H1 (cell line): ENCODE measurements at regions not wholly inside any gene's neighbourhood (a gene's known extent, or its start where the extent isn't known, plus 50 kb on each side); places are given as distances from the start of the nearest gene placed in this dataset.

Experiments
- CTCF ChIA-PET: fragments of 300-600 bp; sonication (Branson Sonifier 250); formaldehyde crosslinking; loops from one replicate; lab custom pipeline; 2021; ENCODE audit not compliant: partially characterized antibody; lab: Charles Lee
- POLR2A ChIA-PET: fragments of 300-600 bp; sonication (Branson Sonifier 250); formaldehyde crosslinking; loops from one replicate; lab custom pipeline; 2021; ENCODE audit warnings: inconsistent platforms; ENCODE audit not compliant: partially characterized antibody; lab: Charles Lee
- DNase-seq, 2 experiments: peaks; one replicate each; pipeline versions ENCODE4 v3.0.0 to v3.0.0-alpha.2; 2010 to 2022; ENCODE audit warnings: low spot score in 2 of 2, low read depth in 1 of 2, mixed read lengths in 1 of 2
- FAIRE-seq: peaks from 2 replicates; lab custom pipeline; 2011; peaks lifted over from hg19 to GRCh38; lab: Jason Lieb, UNC
- H2AFZ ChIP-seq: 2 replicates; pipeline ENCODE4 v1.8.1; 2012; ENCODE audit warnings: low read length, inconsistent platforms
- H2AK5ac ChIP-seq: 2 replicates; pipeline ENCODE4 v1.6.1; 2013; ENCODE audit warnings: low read depth, low read length
- H2BK120ac ChIP-seq: replicated peaks from 2 replicates; pipeline ENCODE3; 2013; ENCODE audit warnings: low read depth, low read length, inconsistent platforms
- H2BK12ac ChIP-seq: 2 replicates; pipeline ENCODE4 v1.6.1; 2013; ENCODE audit warnings: low read depth, low read length
- H2BK15ac ChIP-seq: 2 replicates; pipeline ENCODE4 v1.6.1; 2013; ENCODE audit warnings: low read length
- H2BK20ac ChIP-seq: 2 replicates; pipeline ENCODE4 v1.6.1; 2013; ENCODE audit warnings: low read length
- H2BK5ac ChIP-seq: 2 replicates; pipeline ENCODE4 v1.6.1; 2013; ENCODE audit warnings: low read depth, low read length
- H3K14ac ChIP-seq: 2 replicates; pipeline ENCODE4 v1.6.1; 2013; ENCODE audit warnings: inconsistent platforms; ENCODE audit not compliant: insufficient read length
- H3K18ac ChIP-seq: 2 replicates; pipeline ENCODE4 v1.6.1; 2013; ENCODE audit warnings: low read length; ENCODE audit errors: extremely low read depth
- H3K23ac ChIP-seq: 2 replicates; pipeline ENCODE4 v1.6.1; 2013; ENCODE audit warnings: inconsistent platforms; ENCODE audit not compliant: insufficient read length
- H3K23me2 ChIP-seq: 2 replicates; pipeline ENCODE4 v1.6.1; 2013; ENCODE audit warnings: low read depth, low read length
- H3K27ac ChIP-seq: 2 replicates; pipeline ENCODE4 v1.6.1; 2011; ENCODE audit warnings: low read depth, low read length, inconsistent platforms
- H3K27me3 ChIP-seq, 4 experiments: replicated peaks in 1 of 4; 1 replicate in 1 of 4; 2 replicates in 3 of 4; pipeline versions ENCODE4 v1.6.1 to v1.8.1; 2011 to 2013; ENCODE audit warnings: low read length in 3 of 4, mild to moderate bottlenecking in 3 of 4, inconsistent platforms in 2 of 4, mixed read lengths in 2 of 4, moderate library complexity in 1 of 4; ENCODE audit not compliant: control insufficient read depth in 3 of 4, insufficient read depth in 3 of 4; ENCODE audit errors: extremely low read depth in 1 of 4
- H3K36me3 ChIP-seq, 4 experiments: 2 replicates each; pipeline versions ENCODE4 v1.6.1 to v1.8.1; 2011 to 2013; ENCODE audit warnings: mild to moderate bottlenecking in 4 of 4, low read length in 3 of 4, moderate library complexity in 2 of 4, control low read depth in 1 of 4, inconsistent platforms in 1 of 4; ENCODE audit not compliant: insufficient read depth in 4 of 4, control insufficient read depth in 2 of 4
- H3K4ac ChIP-seq: replicated peaks from 2 replicates; pipeline ENCODE3; 2013; ENCODE audit warnings: low read length, low read depth, mixed read lengths, inconsistent platforms; ENCODE audit not compliant: insufficient read length
- H3K4me1 ChIP-seq, 4 experiments: replicated peaks in 1 of 4; 1 replicate in 1 of 4; 2 replicates in 3 of 4; pipeline versions ENCODE4 v1.6.1 to v1.8.1; 2011 to 2013; ENCODE audit warnings: low read length in 3 of 4, inconsistent platforms in 2 of 4, mixed read lengths in 1 of 4; ENCODE audit not compliant: insufficient read depth in 4 of 4, control insufficient read depth in 3 of 4
- H3K4me2 ChIP-seq, 2 experiments: 2 replicates each; pipeline versions ENCODE4 v1.6.1 to v1.8.1; 2011 to 2013; ENCODE audit warnings: low read depth in 2 of 2, low read length in 2 of 2, control low read depth in 1 of 2, inconsistent platforms in 1 of 2, mild to moderate bottlenecking in 1 of 2; ENCODE audit not compliant: insufficient read depth in 1 of 2
- H3K4me3 ChIP-seq, 4 experiments: fragments of 200-600, 300-600 bp in 1 of 4; sonication (generic), shearing (Covaris generic), sonication (Bioruptor Twin) in 1 of 4; 2 replicates each; pipeline versions ENCODE4 v1.5.1 to v1.8.1; 2011 to 2016; ENCODE audit warnings: low read length in 4 of 4, low read depth in 3 of 4, control low read depth in 2 of 4, inconsistent platforms in 2 of 4, mild to moderate bottlenecking in 2 of 4, mixed read lengths in 1 of 4, moderate library complexity in 1 of 4; ENCODE audit not compliant: insufficient read depth in 2 of 4; ENCODE audit errors: extremely low read depth in 1 of 4
- H3K56ac ChIP-seq: replicated peaks from 2 replicates; pipeline ENCODE3; 2013; ENCODE audit warnings: low read depth, mild to moderate bottlenecking, mixed read lengths, low read length, inconsistent platforms; ENCODE audit not compliant: insufficient read length
- H3K79me1 ChIP-seq: 2 replicates; pipeline ENCODE4 v1.6.1; 2013; ENCODE audit warnings: low read depth, low read length, control low read depth
- H3K79me2 ChIP-seq, 2 experiments: 2 replicates each; pipeline versions ENCODE4 v1.6.1 to v1.8.1; 2012 to 2013; ENCODE audit warnings: low read length in 2 of 2, mild to moderate bottlenecking in 2 of 2, inconsistent platforms in 1 of 2; ENCODE audit not compliant: insufficient read depth in 2 of 2, control insufficient read depth in 1 of 2
- H3K9ac ChIP-seq, 4 experiments: replicated peaks in 1 of 4; 1 replicate in 1 of 4; 2 replicates in 3 of 4; pipeline versions ENCODE4 v1.6.1 to v1.8.1; 2011 to 2013; ENCODE audit warnings: low read depth in 3 of 4, low read length in 3 of 4, control low read depth in 2 of 4, mild to moderate bottlenecking in 2 of 4, moderate library complexity in 2 of 4, inconsistent platforms in 1 of 4; ENCODE audit errors: extremely low read depth in 1 of 4
- H3K9me3 ChIP-seq, 2 experiments: 2 replicates each; pipeline versions ENCODE4 v1.6.1 to v1.8.1; 2012 to 2013; ENCODE audit warnings: mild to moderate bottlenecking in 2 of 2, moderate library complexity in 2 of 2, control low read depth in 1 of 2, inconsistent platforms in 1 of 2, low read depth in 1 of 2, low read length in 1 of 2, mixed read lengths in 1 of 2; ENCODE audit not compliant: insufficient read depth in 2 of 2
- H4K20me1 ChIP-seq, 2 experiments: replicated peaks in 1 of 2; 2 replicates each; pipeline versions ENCODE3 to v1.8.1; 2011 to 2013; ENCODE audit warnings: inconsistent platforms in 2 of 2, low read length in 2 of 2, mild to moderate bottlenecking in 1 of 2; ENCODE audit not compliant: insufficient read depth in 2 of 2, control insufficient read depth in 1 of 2
- H4K5ac ChIP-seq: 2 replicates; pipeline ENCODE4 v1.6.1; 2013; ENCODE audit warnings: low read length, low read depth, mixed read lengths, inconsistent platforms; ENCODE audit not compliant: insufficient read length
- H4K8ac ChIP-seq: 2 replicates; pipeline ENCODE4 v1.8.0; 2013; ENCODE audit warnings: mild to moderate bottlenecking, moderate library complexity, low read length, inconsistent platforms; ENCODE audit not compliant: insufficient read depth; ENCODE audit errors: extremely low read depth
- H4K91ac ChIP-seq: replicated peaks from 2 replicates; pipeline ENCODE3; 2013; ENCODE audit warnings: low read length, mixed read lengths, inconsistent platforms; ENCODE audit not compliant: insufficient read length
- ASH2L ChIP-seq: fragments of 200-600, 300-600 bp; sonication (generic); IDR thresholded peaks from one replicate; pipeline ENCODE4 v1.7.1; 2017; ENCODE audit warnings: low read length
- CREB1 ChIP-seq: IDR thresholded peaks from 2 replicates; pipeline ENCODE4 v1.6.1; 2012; ENCODE audit warnings: inconsistent platforms
- EGR1 ChIP-seq: IDR thresholded peaks from 2 replicates; pipeline ENCODE4 v1.6.1; 2011; ENCODE audit warnings: low read depth, low read length, borderline replicate concordance
- EP300 ChIP-seq, 2 experiments: IDR thresholded peaks; 1 replicate in 1 of 2; 2 replicates in 1 of 2; pipeline ENCODE4 v1.6.1; 2011 to 2012; ENCODE audit warnings: low read depth in 2 of 2, low read length in 2 of 2, mild to moderate bottlenecking in 2 of 2, borderline replicate concordance in 1 of 2, inconsistent platforms in 1 of 2, moderate library complexity in 1 of 2
- KDM4A ChIP-seq: IDR thresholded peaks from one replicate; pipeline ENCODE4 v1.7.1; 2012; ENCODE audit warnings: low read depth, mild to moderate bottlenecking, moderate library complexity, low read length, inconsistent platforms; ENCODE audit not compliant: severe bottlenecking
- PHF8 ChIP-seq: fragments of 200-600 bp; sonication (generic); conservative IDR thresholded peaks from 2 replicates; pipeline ENCODE4 v1.7.1; 2012; ENCODE audit warnings: low read depth, mild to moderate bottlenecking, inconsistent platforms, low read length, moderate library complexity
- RAD21 ChIP-seq, 2 experiments: IDR thresholded peaks in 1 of 2; conservative IDR thresholded peaks in 1 of 2; 2 replicates each; pipeline ENCODE4 v1.6.1; 2011; ENCODE audit warnings: low read depth in 2 of 2, low read length in 2 of 2, improper control_type of control experiment in 1 of 2, inconsistent platforms in 1 of 2, mild to moderate bottlenecking in 1 of 2, moderate library complexity in 1 of 2
- RXRA ChIP-seq: IDR thresholded peaks from 2 replicates; pipeline ENCODE4 v1.6.1; 2011; ENCODE audit warnings: low read depth, mild to moderate bottlenecking, low read length, moderate library complexity; ENCODE audit not compliant: insufficient read depth
- SP4 ChIP-seq: IDR thresholded peaks from 2 replicates; pipeline ENCODE4 v1.6.1; 2012; ENCODE audit warnings: low read length, inconsistent platforms
- SRF ChIP-seq: IDR thresholded peaks from 2 replicates; pipeline ENCODE4 v1.6.1; 2011; ENCODE audit warnings: mild to moderate bottlenecking, low read depth, low read length, moderate library complexity
- WGBS, 2 experiments: shearing (Covaris generic) in 1 of 2; methylation state at CpG; one replicate each; pipeline versions ENCODE4 v1.1.6 to v1.1.7; 2013 to 2015; ENCODE audit warnings: low lambda C conversion rate in 2 of 2, mixed read lengths in 2 of 2, inconsistent platforms in 1 of 2, low coverage in 1 of 2, missing lambda C conversion rate in 1 of 2; ENCODE audit not compliant: insufficient replicate concordance in 2 of 2, insufficient coverage in 1 of 2, insufficient read length in 1 of 2; ENCODE audit errors: extremely low coverage in 1 of 2, missing lambda C conversion rate in 1 of 2; 5-methylcytosine and 5-hydroxymethylcytosine counted together
- TF ChIP-seq, protein P1 (sequence below): IDR thresholded peaks from 2 replicates; pipeline ENCODE4 v1.6.1; 2011; ENCODE audit warnings: low read length, improper control_type of control experiment
- TF ChIP-seq, protein P2 (sequence below): IDR thresholded peaks from 2 replicates; pipeline ENCODE4 v1.6.1; 2012; ENCODE audit warnings: inconsistent platforms

DNA sequence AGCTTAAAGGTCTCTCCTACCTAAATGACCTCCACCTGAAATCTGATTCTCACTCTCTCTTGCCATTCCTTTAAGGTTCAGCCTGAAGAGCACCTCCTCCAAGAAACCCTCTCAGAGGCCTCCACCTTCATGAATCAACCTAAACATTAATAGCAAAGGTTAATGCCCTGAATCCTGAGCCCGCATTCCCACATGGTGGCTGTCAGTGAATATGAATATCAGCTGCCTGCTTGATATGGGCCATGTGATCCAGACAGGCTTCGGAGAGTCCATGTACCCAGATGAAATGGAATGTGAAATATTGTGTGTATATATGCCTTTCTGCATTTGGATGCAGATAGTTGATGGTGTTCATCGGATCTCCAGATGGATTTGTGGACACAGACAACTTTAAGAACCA, 317.5 kb downstream of the TOX3 start:
- TF ChIP-seq, protein P1, sequence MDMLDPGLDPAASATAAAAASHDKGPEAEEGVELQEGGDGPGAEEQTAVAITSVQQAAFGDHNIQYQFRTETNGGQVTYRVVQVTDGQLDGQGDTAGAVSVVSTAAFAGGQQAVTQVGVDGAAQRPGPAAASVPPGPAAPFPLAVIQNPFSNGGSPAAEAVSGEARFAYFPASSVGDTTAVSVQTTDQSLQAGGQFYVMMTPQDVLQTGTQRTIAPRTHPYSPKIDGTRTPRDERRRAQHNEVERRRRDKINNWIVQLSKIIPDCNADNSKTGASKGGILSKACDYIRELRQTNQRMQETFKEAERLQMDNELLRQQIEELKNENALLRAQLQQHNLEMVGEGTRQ: no peak
- TF ChIP-seq EP300 (IDR thresholded peaks at IDR 0.05; ENCODE audit: borderline replicate concordance in 1 of 2, low read depth in 2 of 2, low read length in 2 of 2): no peak
- no peak for TF ChIP-seq PHF8
- no peak for TF ChIP-seq KDM4A
- no peak for TF ChIP-seq CREB1
- no peak for TF ChIP-seq SP4
- no peak for TF ChIP-seq SRF
- TF ChIP-seq RXRA: no peak
- no peak for TF ChIP-seq ASH2L
- TF ChIP-seq, protein P2, sequence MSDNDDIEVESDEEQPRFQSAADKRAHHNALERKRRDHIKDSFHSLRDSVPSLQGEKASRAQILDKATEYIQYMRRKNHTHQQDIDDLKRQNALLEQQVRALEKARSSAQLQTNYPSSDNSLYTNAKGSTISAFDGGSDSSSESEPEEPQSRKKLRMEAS: no peak
- TF ChIP-seq EGR1: no peak
- TF ChIP-seq RAD21 (IDR thresholded peaks at IDR 0.05 in 1 of 2, conservative IDR thresholded peaks at IDR 0.05 in 1 of 2; ENCODE audit: low read depth in 2 of 2, low read length in 2 of 2): no peak
- Histone ChIP-seq H2BK20ac (no peak overlapping the region), H4K5ac (no peak overlapping the region), H4K8ac (no peak overlapping the region), H3K14ac (no peak overlapping the region), H2BK120ac (no peak overlapping the region), H3K18ac (no peak overlapping the region), H4K91ac (no peak overlapping the region), H3K4me1 (no peaks in the 10 kb centered on the region), H3K4me3 (no peak overlapping the region), H2BK15ac (no peak overlapping the region), H3K23me2 (no peaks in the 10 kb centered on the region; the same call in 1 of the 2 replicates), H3K27me3 (no peaks in the 10 kb centered on the region), H3K4ac (no peak overlapping the region), H2AK5ac (no peak overlapping the region), H2AFZ (no peak overlapping the region), H2BK12ac (no peak overlapping the region), H3K27ac (no peak overlapping the region), H3K4me2 (no peak overlapping the region), H3K56ac (no peak overlapping the region), H3K79me2 (no peaks in the 10 kb centered on the region), H3K9ac (no peak overlapping the region), H4K20me1 (no peaks in the 10 kb centered on the region), H3K23ac (no peak overlapping the region), H3K9me3 (0 out of 4 replicates have a peak, but pooled peaks cover 0 to 3% of the 10 kb centered on the region in 2 experiments), H3K79me1 (no peaks in the 10 kb centered on the region), H2BK5ac (no peak overlapping the region), H3K36me3 (no peaks in the 10 kb centered on the region)
- no peak for DNase-seq
- WGBS, 2 experiments: 86% methylated on average over 3 of the region's 3 CpGs; no CpG with 5 or more reads in 1 of the 2 experiments
- ChIA-PET CTCF (interaction anchor here (0.6 to 0.9 kb wide), 3 partner anchors 38 to 808 kb away, joined by 3 read pairs; no protein-coding TSS in a partner anchor), POLR2A (no interaction called here)
- FAIRE-seq: no peak
